SU-DHL-6 (cell line): ENCODE measurements at regions not wholly inside any gene's neighbourhood (a gene's known extent, or its start where the extent isn't known, plus 50 kb on each side); places are given as distances from the start of the nearest gene placed in this dataset.

ENCODE experiments used
- H2AFZ ChIP-seq: fragments of 200-600 bp; sonication (generic); 2 replicates; pipeline ENCODE4 v1.6.1; 2014; ENCODE audit warnings: low read depth, mild to moderate bottlenecking, moderate library complexity, mixed read lengths, antibody characterized with exemption, low read length; ENCODE audit not compliant: severe bottlenecking
- H3F3A ChIP-seq: fragments of 200-600 bp; shearing (Covaris generic); 2 replicates; pipeline ENCODE4 v1.6.0; 2016; ENCODE audit warnings: antibody characterized with exemption, mild to moderate bottlenecking; ENCODE audit not compliant: insufficient read depth
- H3K27ac ChIP-seq: fragments of 200-600 bp; sonication (generic); 2 replicates; pipeline ENCODE4 v1.5.1; 2016; ENCODE audit warnings: low read depth, mild to moderate bottlenecking, low read length, moderate library complexity, mixed read lengths
- H3K27me3 ChIP-seq: fragments of 200-600 bp; sonication (generic), shearing (Covaris generic); 2 replicates; pipeline ENCODE4 v1.6.0; 2014; ENCODE audit warnings: mild to moderate bottlenecking, low read length
- H3K36me3 ChIP-seq: fragments of 200-600 bp; sonication (generic); 2 replicates; pipeline ENCODE4 v1.6.1; 2014; ENCODE audit warnings: mild to moderate bottlenecking, low read length, mixed read lengths
- H3K4me2 ChIP-seq: fragments of 300-600, 200-600 bp; shearing (Covaris generic), sonication (generic); 2 replicates; pipeline ENCODE4 v1.6.0; 2014; ENCODE audit warnings: low read length, low read depth, mild to moderate bottlenecking; ENCODE audit not compliant: poor library complexity, severe bottlenecking
- H3K4me3 ChIP-seq: fragments of 200-600 bp; sonication (generic); 2 replicates; pipeline ENCODE4 v1.5.1; 2014; ENCODE audit warnings: antibody characterized with exemption, low read length, mild to moderate bottlenecking, mixed read lengths; ENCODE audit not compliant: insufficient read depth, poor library complexity, severe bottlenecking
- H3K79me2 ChIP-seq: fragments of 200-600 bp; sonication (generic); 2 replicates; pipeline ENCODE4 v1.6.1; 2014; ENCODE audit warnings: mild to moderate bottlenecking, low read length, moderate library complexity; ENCODE audit not compliant: insufficient read depth
- H3K9ac ChIP-seq: fragments of 200-600 bp; sonication (generic); 2 replicates; pipeline ENCODE4 v1.7.0; 2014; ENCODE audit warnings: mild to moderate bottlenecking, low read length
- H3K9me2 ChIP-seq: fragments of 200-600 bp; sonication (generic); replicated peaks from 2 replicates; pipeline ENCODE4 v1.6.1; 2014; ENCODE audit warnings: low read length; ENCODE audit not compliant: insufficient read depth
- H3K9me3 ChIP-seq: fragments of 200-600 bp; sonication (generic); 2 replicates; pipeline ENCODE4 v1.6.1; 2014; ENCODE audit warnings: low read length, mixed read lengths; ENCODE audit not compliant: insufficient read depth
- H4K20me1 ChIP-seq: fragments of 200-600 bp; sonication (generic); 2 replicates; pipeline ENCODE4 v1.6.1; 2014; ENCODE audit warnings: low read depth, mild to moderate bottlenecking, antibody characterized with exemption, low read length, moderate library complexity, mixed read lengths
- CTCF ChIP-seq: fragments of 200-600 bp; sonication (generic); IDR thresholded peaks from one replicate; pipeline ENCODE4 v1.5.1; 2017; ENCODE audit warnings: antibody characterized with exemption, mild to moderate bottlenecking, low read length, moderate library complexity; ENCODE audit not compliant: insufficient read depth, poor library complexity, severe bottlenecking
- EZH2phosphoT487 ChIP-seq: fragments of 200-600 bp; sonication (generic), shearing (Covaris generic); conservative IDR thresholded peaks from 2 replicates; pipeline ENCODE4 v1.6.1; 2018; ENCODE audit warnings: mild to moderate bottlenecking, antibody characterized with exemption, low read length, moderate library complexity, mixed read lengths

GRCh38 chr9:96135753-96136290 lies 166.2 kb downstream of the HSD17B3 start:
- H3K4me3 ChIP-seq: no peak overlapping the region
- no peaks in the 10 kb centered on the region for H4K20me1 ChIP-seq
- no peaks in the 10 kb centered on the region for H3F3A ChIP-seq
- no peak overlapping the region for H2AFZ ChIP-seq
- no peaks in the 10 kb centered on the region for H3K79me2 ChIP-seq
- no peaks in the 10 kb centered on the region for H3K36me3 ChIP-seq
- H3K9me2 ChIP-seq: no peaks in the 10 kb centered on the region
- TF ChIP-seq CTCF: no peak
- no peak for TF ChIP-seq EZH2phosphoT487
- H3K9ac ChIP-seq: no peak overlapping the region
- H3K4me2 ChIP-seq: no peak overlapping the region
- H3K27me3 ChIP-seq: no peaks in the 10 kb centered on the region
- H3K9me3 ChIP-seq: no peaks in the 10 kb centered on the region
- no peak overlapping the region for H3K27ac ChIP-seq

- no peaks in the 10 kb centered on the region for H3F3A ChIP-seq
- no peak overlapping the region for H3K4me3 ChIP-seq
- H3K27me3 ChIP-seq: no peaks in the 10 kb centered on the region
- H3K79me2 ChIP-seq: no peaks in the 10 kb centered on the region
- no peak overlapping the region for H3K4me2 ChIP-seq
- H3K9me2 ChIP-seq: no peaks in the 10 kb centered on the region
- no peaks in the 10 kb centered on the region for H3K36me3 ChIP-seq
- H3K9ac ChIP-seq: no peak overlapping the region
- TF ChIP-seq CTCF (no peak), EZH2phosphoT487 (no peak)
- H2AFZ ChIP-seq: no peak overlapping the region
- no peak overlapping the region for H3K27ac ChIP-seq
- H3K9me3 ChIP-seq: no peaks in the 10 kb centered on the region
- H4K20me1 ChIP-seq: no peaks in the 10 kb centered on the region
These were observed 166.8 kb downstream of the HSD17B3 start for GRCh38 chr9:96135076-96135752.

- H2AFZ ChIP-seq: no peak overlapping the region
- no peaks in the 10 kb centered on the region for H3K9me2 ChIP-seq
- H3K79me2 ChIP-seq: no peaks in the 10 kb centered on the region
- no peak for TF ChIP-seq EZH2phosphoT487
- no peak for TF ChIP-seq CTCF
- H3F3A ChIP-seq: no peaks in the 10 kb centered on the region
- H3K9ac ChIP-seq: no peak overlapping the region
- no peak overlapping the region for H3K4me3 ChIP-seq
- no peaks in the 10 kb centered on the region for H4K20me1 ChIP-seq
- H3K4me2 ChIP-seq: no peak overlapping the region
- H3K36me3 ChIP-seq: no peaks in the 10 kb centered on the region
- no peaks in the 10 kb centered on the region for H3K27me3 ChIP-seq
- no peaks in the 10 kb centered on the region for H3K9me3 ChIP-seq
- H3K27ac ChIP-seq: no peak overlapping the region
These were observed 168.5 kb downstream of the HSD17B3 start for GRCh38 chr9:96133321-96134021.
